ENCODE measurements at regions not wholly inside any gene's neighbourhood (a gene's known extent, or its start where the extent isn't known, plus 50 kb on each side); places are given as distances from the start of the nearest gene placed in this dataset.

DNA sequence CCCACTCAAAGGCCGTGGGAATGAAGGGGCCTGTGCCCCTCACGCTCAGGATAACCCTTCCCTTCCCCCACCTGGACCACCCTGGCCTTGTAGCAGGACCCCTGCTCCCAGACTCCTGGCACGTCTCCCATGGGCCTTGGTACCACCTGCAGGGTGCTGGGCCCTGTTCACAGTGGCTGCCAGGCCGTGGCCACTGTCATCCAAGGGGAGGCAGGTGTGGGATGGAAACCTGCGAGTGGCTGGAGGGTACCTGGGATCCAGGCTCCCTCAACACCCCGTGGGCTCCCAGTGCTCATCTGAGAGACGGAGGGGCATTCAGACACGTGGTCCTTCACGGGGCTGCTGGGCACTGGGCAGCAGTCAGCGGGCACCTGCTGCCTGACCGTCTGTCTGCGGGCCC lies 75.6 kb upstream of the CIBAR2 start:
- H3K36me3 ChIP-seq (replicated peaks; ENCODE audit: low read depth, low read length), result no peaks in the 10 kb centered on the region
- no peaks in the 10 kb centered on the region for H4K20me1 ChIP-seq (ENCODE audit: insufficient read depth, low read length)
- no peak overlapping the region for H3K27ac ChIP-seq (ENCODE audit: low read length)
- no peaks in the 10 kb centered on the region for H3K79me2 ChIP-seq (ENCODE audit: low read length)
- no peak overlapping the region for H3K9ac ChIP-seq (ENCODE audit: low read length)
- H2AFZ ChIP-seq (ENCODE audit: low read depth, low read length), result no peak overlapping the region
- peaks cover 22% of the 10 kb centered on the region for H3K27me3 ChIP-seq (ENCODE audit: low read depth, low read length)
- peaks cover 3% of the 10 kb centered on the region; the same call in 1 of the 2 replicates for H3K9me3 ChIP-seq (ENCODE audit: insufficient read depth, low read length)
- H3K4me3 ChIP-seq (ENCODE audit: low read length), result no peak overlapping the region
- no peaks in the 10 kb centered on the region for H3K4me1 ChIP-seq (ENCODE audit: low read length)
- no peak overlapping the region for H3K4me2 ChIP-seq (ENCODE audit: low read length)
- TF ChIP-seq EZH2phosphoT487 (IDR thresholded peaks at IDR 0.05; ENCODE audit: low read depth), result no peak
- no peak for TF ChIP-seq CTCF (IDR thresholded peaks at IDR 0.05; ENCODE audit: low read depth, low read length)

- H3K27ac ChIP-seq (ENCODE audit: low read length), result no peak overlapping the region
- peaks cover 21% of the 10 kb centered on the region for H3K27me3 ChIP-seq (ENCODE audit: low read depth, low read length)
- H3K79me2 ChIP-seq (ENCODE audit: low read length), result no peaks in the 10 kb centered on the region
- no peak overlapping the region for H3K9ac ChIP-seq (ENCODE audit: low read length)
- H3K36me3 ChIP-seq (replicated peaks; ENCODE audit: low read depth, low read length), result no peaks in the 10 kb centered on the region
- TF ChIP-seq EZH2phosphoT487 (IDR thresholded peaks at IDR 0.05; ENCODE audit: low read depth) (no peak), CTCF (IDR thresholded peaks at IDR 0.05; ENCODE audit: low read depth, low read length) (no peak)
- H3K4me2 ChIP-seq (ENCODE audit: low read length), result no peak overlapping the region
- H3K4me1 ChIP-seq (ENCODE audit: low read length), result no peaks in the 10 kb centered on the region
- peaks cover 3% of the 10 kb centered on the region; the same call in 1 of the 2 replicates for H3K9me3 ChIP-seq (ENCODE audit: insufficient read depth, low read length)
- H3K4me3 ChIP-seq (ENCODE audit: low read length), result no peak overlapping the region
- no peak overlapping the region for H2AFZ ChIP-seq (ENCODE audit: low read depth, low read length)
- no peaks in the 10 kb centered on the region for H4K20me1 ChIP-seq (ENCODE audit: insufficient read depth, low read length)
These were observed 76.8 kb upstream of the CIBAR2 start for GRCh38 chr16:85188822-85189672.

DNA sequence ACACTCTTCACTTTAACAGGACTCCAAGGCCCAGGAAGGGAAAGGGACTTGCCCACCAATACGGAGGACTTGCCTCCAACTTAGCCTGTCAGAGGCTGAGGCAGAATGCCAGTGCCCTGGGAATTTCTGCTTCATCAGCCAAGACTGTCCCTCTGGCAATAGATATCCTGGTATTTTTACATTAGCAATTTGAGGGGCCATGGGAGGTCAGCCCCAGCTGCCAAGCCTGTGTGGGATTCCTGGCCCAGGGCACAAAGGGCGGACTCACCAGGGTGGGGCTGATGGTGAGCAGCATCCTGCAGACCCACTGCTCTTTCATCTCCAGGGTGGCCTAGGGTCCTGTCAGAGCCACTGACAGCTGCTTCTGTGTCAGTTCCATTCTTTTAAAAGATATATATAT lies 78.3 kb upstream of the CIBAR2 start:
- H3K27ac ChIP-seq (ENCODE audit: low read length), result no peak overlapping the region

More for the DNA sequence above, 78.3 kb upstream of the CIBAR2 start:
- Histone ChIP-seq H3K36me3 (replicated peaks; ENCODE audit: low read depth, low read length) (no peaks in the 10 kb centered on the region), H3K79me2 (ENCODE audit: low read length) (no peaks in the 10 kb centered on the region), H3K27me3 (ENCODE audit: low read depth, low read length) (peaks cover 15% of the 10 kb centered on the region), H4K20me1 (ENCODE audit: insufficient read depth, low read length) (no peaks in the 10 kb centered on the region), H3K9ac (ENCODE audit: low read length) (no peak overlapping the region), H3K4me2 (ENCODE audit: low read length) (no peak overlapping the region), H3K9me3 (ENCODE audit: insufficient read depth, low read length) (no peaks in the 10 kb centered on the region), H2AFZ (ENCODE audit: low read depth, low read length) (no peak overlapping the region), H3K4me3 (ENCODE audit: low read length) (no peak overlapping the region), H3K4me1 (ENCODE audit: low read length) (no peaks in the 10 kb centered on the region)
- no peak for TF ChIP-seq EZH2phosphoT487 (IDR thresholded peaks at IDR 0.05; ENCODE audit: low read depth)
- no peak for TF ChIP-seq CTCF (IDR thresholded peaks at IDR 0.05; ENCODE audit: low read depth, low read length)
